ENCODE measurements at regions not wholly inside any gene's neighbourhood (a gene's known extent, or its start where the extent isn't known, plus 50 kb on each side); places are given as distances from the start of the nearest gene placed in this dataset.

- H3K9me3 ChIP-seq: no peaks in the 10 kb centered on the region
- DNase-seq (ENCODE audit: low spot score in 2 of 2): no peak
- in situ Hi-C loops (cut with MboI; ENCODE audit: low sequenced_read_pairs): no loop called here
- H3K4me1 ChIP-seq: no peaks in the 10 kb centered on the region
- peaks cover 17% of the 10 kb centered on the region; the same call in 1 of the 2 replicates for H3K27me3 ChIP-seq (ENCODE audit: low read depth)
- no peak overlapping the region for H3K4me3 ChIP-seq
- H3K36me3 ChIP-seq (replicated peaks): no peaks in the 10 kb centered on the region
Measured at GRCh38 chr20:51158226-51158625, 135.3 kb upstream of the KCNG1 start.

- no peaks in the 10 kb centered on the region for H3K36me3 ChIP-seq (replicated peaks)
- no peak overlapping the region for H3K4me3 ChIP-seq
Measured at GRCh38 chr20:51156041-51156982, 133.4 kb upstream of the KCNG1 start.

GRCh38 chr20:51154708-51155690 is 132.1 kb upstream of the KCNG1 start:
- in situ Hi-C loops (cut with MboI; ENCODE audit: low sequenced_read_pairs): no loop called here
- Histone ChIP-seq H3K36me3 (replicated peaks) (no peaks in the 10 kb centered on the region), H3K4me1 (no peaks in the 10 kb centered on the region), H3K9me3 (no peaks in the 10 kb centered on the region), H3K27me3 (ENCODE audit: low read depth) (peaks cover 17% of the 10 kb centered on the region; the same call in 1 of the 2 replicates), H3K4me3 (no peak overlapping the region)
- no peak for DNase-seq (ENCODE audit: low spot score in 2 of 2)

More at GRCh38 chr20:51156041-51156982, 133.4 kb upstream of the KCNG1 start:
- no peaks in the 10 kb centered on the region for H3K9me3 ChIP-seq
- no peaks in the 10 kb centered on the region for H3K4me1 ChIP-seq
- H3K27me3 ChIP-seq (ENCODE audit: low read depth): peaks cover 17% of the 10 kb centered on the region; the same call in 1 of the 2 replicates
- no peak for DNase-seq (ENCODE audit: low spot score in 2 of 2)
- in situ Hi-C loops (cut with MboI; ENCODE audit: low sequenced_read_pairs): no loop called here

- Histone ChIP-seq H3K27me3 (ENCODE audit: low read depth) (peaks cover 14% of the 10 kb centered on the region; the same call in 1 of the 2 replicates), H3K9me3 (no peaks in the 10 kb centered on the region), H3K4me3 (no peak overlapping the region), H3K36me3 (replicated peaks) (no peaks in the 10 kb centered on the region), H3K4me1 (no peaks in the 10 kb centered on the region)
- no peak for DNase-seq (ENCODE audit: low spot score in 2 of 2)
- in situ Hi-C loops (cut with MboI; ENCODE audit: low sequenced_read_pairs): no loop called here
Measured at GRCh38 chr20:51153867-51154707, 131.2 kb upstream of the KCNG1 start.

- Histone ChIP-seq H3K4me3 (no peak overlapping the region), H3K27me3 (ENCODE audit: low read depth) (0 out of 2 replicates have a peak, but pooled peaks cover 6% of the 10 kb centered on the region), H3K9me3 (no peaks in the 10 kb centered on the region), H3K36me3 (replicated peaks) (no peaks in the 10 kb centered on the region), H3K4me1 (no peaks in the 10 kb centered on the region)
- in situ Hi-C loops (cut with MboI; ENCODE audit: low sequenced_read_pairs): no loop called here
- no peak for DNase-seq (ENCODE audit: low spot score in 2 of 2)
Measured at GRCh38 chr20:51148941-51149340, 126.0 kb upstream of the KCNG1 start.

- in situ Hi-C loops (cut with MboI; ENCODE audit: low sequenced_read_pairs): no loop called here
- Histone ChIP-seq H3K36me3 (replicated peaks) (no peaks in the 10 kb centered on the region), H3K4me1 (no peaks in the 10 kb centered on the region), H3K4me3 (no peak overlapping the region), H3K27me3 (ENCODE audit: low read depth) (0 out of 2 replicates have a peak, but pooled peaks cover 13% of the 10 kb centered on the region), H3K9me3 (no peaks in the 10 kb centered on the region)
- DNase-seq (ENCODE audit: low spot score in 2 of 2): no peak
Measured at GRCh38 chr20:51144476-51144875, 121.6 kb upstream of the KCNG1 start.

- in situ Hi-C loops (cut with MboI; ENCODE audit: low sequenced_read_pairs): no loop called here
Measured at GRCh38 chr20:51143652-51144051, 120.7 kb upstream of the KCNG1 start.

GRCh38 chr20:51142448-51142847 is 119.5 kb upstream of the KCNG1 start:
- 0 out of 2 replicates have a peak, but pooled peaks cover 13% of the 10 kb centered on the region for H3K27me3 ChIP-seq (ENCODE audit: low read depth)
- in situ Hi-C loops (cut with MboI; ENCODE audit: low sequenced_read_pairs): no loop called here
- no peaks in the 10 kb centered on the region for H3K4me1 ChIP-seq

More at GRCh38 chr20:51143652-51144051, 120.7 kb upstream of the KCNG1 start:
- no peak for DNase-seq (ENCODE audit: low spot score in 2 of 2)
- Histone ChIP-seq H3K4me3 (no peak overlapping the region), H3K27me3 (ENCODE audit: low read depth) (0 out of 2 replicates have a peak, but pooled peaks cover 13% of the 10 kb centered on the region), H3K9me3 (no peaks in the 10 kb centered on the region), H3K4me1 (no peaks in the 10 kb centered on the region), H3K36me3 (replicated peaks) (no peaks in the 10 kb centered on the region)

GRCh38 chr20:51140671-51141070 is 117.8 kb upstream of the KCNG1 start:
- in situ Hi-C loops (cut with MboI; ENCODE audit: low sequenced_read_pairs): no loop called here
- Histone ChIP-seq H3K27me3 (ENCODE audit: low read depth) (0 out of 2 replicates have a peak, but pooled peaks cover 13% of the 10 kb centered on the region), H3K36me3 (replicated peaks) (no peaks in the 10 kb centered on the region), H3K9me3 (no peaks in the 10 kb centered on the region), H3K4me1 (no peaks in the 10 kb centered on the region), H3K4me3 (no peak overlapping the region)
- DNase-seq (ENCODE audit: low spot score in 2 of 2): no peak

More at GRCh38 chr20:51142448-51142847, 119.5 kb upstream of the KCNG1 start:
- H3K4me3 ChIP-seq: no peak overlapping the region
- no peaks in the 10 kb centered on the region for H3K36me3 ChIP-seq (replicated peaks)
- no peaks in the 10 kb centered on the region for H3K9me3 ChIP-seq
- DNase-seq (ENCODE audit: low spot score in 2 of 2): no peak

GRCh38 chr20:51139891-51140290 is 117.0 kb upstream of the KCNG1 start:
- no peak overlapping the region for H3K4me3 ChIP-seq
- no peaks in the 10 kb centered on the region for H3K4me1 ChIP-seq
- no peaks in the 10 kb centered on the region for H3K36me3 ChIP-seq (replicated peaks)
- DNase-seq (ENCODE audit: low spot score in 2 of 2): no peak
- H3K9me3 ChIP-seq: no peaks in the 10 kb centered on the region
- in situ Hi-C loops (cut with MboI; ENCODE audit: low sequenced_read_pairs): no loop called here
- 0 out of 2 replicates have a peak, but pooled peaks cover 8% of the 10 kb centered on the region for H3K27me3 ChIP-seq (ENCODE audit: low read depth)

- DNase-seq (ENCODE audit: low spot score in 2 of 2): no peak
- Histone ChIP-seq H3K36me3 (replicated peaks) (no peaks in the 10 kb centered on the region), H3K4me3 (no peak overlapping the region), H3K9me3 (no peaks in the 10 kb centered on the region), H3K4me1 (no peaks in the 10 kb centered on the region), H3K27me3 (ENCODE audit: low read depth) (0 out of 2 replicates have a peak, but pooled peaks cover 5% of the 10 kb centered on the region)
- in situ Hi-C loops (cut with MboI; ENCODE audit: low sequenced_read_pairs): no loop called here
Measured at GRCh38 chr20:51138576-51138975, 115.7 kb upstream of the KCNG1 start.

GRCh38 chr20:51137461-51137860 is 114.6 kb upstream of the KCNG1 start:
- Histone ChIP-seq H3K4me1 (no peaks in the 10 kb centered on the region), H3K27me3 (ENCODE audit: low read depth) (0 out of 2 replicates have a peak, but pooled peaks cover 5% of the 10 kb centered on the region), H3K36me3 (replicated peaks) (no peaks in the 10 kb centered on the region), H3K4me3 (no peak overlapping the region), H3K9me3 (no peaks in the 10 kb centered on the region)
- no peak for DNase-seq (ENCODE audit: low spot score in 2 of 2)
- in situ Hi-C loops (cut with MboI; ENCODE audit: low sequenced_read_pairs): no loop called here

Data from HAP-1 (cell line).